HUDEP-2 (cell line): ENCODE measurements at regions not wholly inside any gene's neighbourhood (a gene's known extent, or its start where the extent isn't known, plus 50 kb on each side); places are given as distances from the start of the nearest gene placed in this dataset.

Source experiments
- DNase-seq, 76 experiments: peaks; one replicate each; lab custom pipeline; 2025; ENCODE audit not compliant: unreplicated experiment in 76 of 76; lab: John Stamatoyannopoulos, UW

GRCh38 chr3:24639481-24640329 is 145.1 kb upstream of the THRB start:
- no peak for DNase-seq

- DNase-seq = peak in 21 of 76 experiments; percentile 1 to 51 (median 23)
Measured at GRCh38 chr3:24640330-24640877, 145.8 kb upstream of the THRB start.

GRCh38 chr3:24641628-24642027 is 147.0 kb upstream of the THRB start:
- no peak for DNase-seq

GRCh38 chr3:24645047-24645446 is 150.4 kb upstream of the THRB start:
- DNase-seq = no peak

GRCh38 chr3:24646790-24647189 is 152.1 kb upstream of the THRB start:
- DNase-seq = no peak

- DNase-seq = no peak
Measured at GRCh38 chr3:24648063-24648462, 153.4 kb upstream of the THRB start.

- no peak for DNase-seq
Measured at GRCh38 chr3:24650839-24651238, 156.2 kb upstream of the THRB start.

GRCh38 chr3:24657870-24658510 is 163.3 kb upstream of the THRB start:
- no peak for DNase-seq

GRCh38 chr3:24661175-24661584 is 166.5 kb upstream of the THRB start:
- DNase-seq = no peak

GRCh38 chr3:24662449-24663345 is 168.0 kb upstream of the THRB start:
- DNase-seq = no peak

GRCh38 chr3:24663406-24663805 is 168.8 kb upstream of the THRB start:
- DNase-seq = no peak

GRCh38 chr3:24668039-24668438 is 173.4 kb upstream of the THRB start:
- no peak for DNase-seq

GRCh38 chr3:24670871-24671270 is 176.2 kb upstream of the THRB start:
- DNase-seq = no peak

GRCh38 chr3:24673596-24673995 is 178.9 kb upstream of the THRB start:
- no peak for DNase-seq

GRCh38 chr3:24674261-24674660 is 179.6 kb upstream of the THRB start:
- no peak for DNase-seq

GRCh38 chr3:24678021-24678420 is 183.4 kb upstream of the THRB start:
- no peak for DNase-seq

GRCh38 chr3:24678421-24678865 is 183.8 kb upstream of the THRB start:
- peak in 1 of 76 experiments; percentile 1 for DNase-seq

GRCh38 chr3:24679429-24679828 is 184.8 kb upstream of the THRB start:
- no peak for DNase-seq

- peak in 45 of 76 experiments; percentile 2 to 63 (median 34) for DNase-seq
Measured at GRCh38 chr3:24680214-24680967, 185.7 kb upstream of the THRB start.

GRCh38 chr3:24682141-24682547 is 187.5 kb upstream of the THRB start:
- no peak for DNase-seq
